IMR-90 (cell line): ENCODE measurements at regions not wholly inside any gene's neighbourhood (a gene's known extent, or its start where the extent isn't known, plus 50 kb on each side); places are given as distances from the start of the nearest gene placed in this dataset.

Source experiments
- ATAC-seq: fragments of 200-7000 bp; cut with Tn5 transposase; 2 replicates; pipeline ENCODE4 v1.9.1; 2020; ENCODE audit warnings: low read depth, mild to moderate bottlenecking, moderate library complexity
- BruUV-seq: library from RNA; stranded (reverse); fragments of 400-500 nt; replicated peaks from 2 replicates; lab custom pipeline; 2021; lab: Mats Ljungman, UMichigan
- CTCF ChIA-PET: fragments of 300-600 bp; formaldehyde crosslinking; extraction: SDS; loops from one replicate; lab custom pipeline; 2021; ENCODE audit warnings: antibody characterized with exemption; lab: Yijun Ruan, JAX
- POLR2A ChIA-PET: fragments of 300-600 bp; sonication (Branson Sonifier 250); formaldehyde crosslinking; loops from one replicate; lab custom pipeline; 2022; ENCODE audit warnings: antibody characterized with exemption; ENCODE audit not compliant: unreplicated experiment; lab: Charles Lee
- DNase-seq: peaks from one replicate; pipeline ENCODE4 v3.0.0; 2013
- H2AFZ ChIP-seq: replicated peaks from 2 replicates; pipeline ENCODE3; 2013; ENCODE audit warnings: low read length, mild to moderate bottlenecking; ENCODE audit not compliant: poor library complexity
- H2AK5ac ChIP-seq: 2 replicates; pipeline ENCODE4 v1.6.1; 2013; ENCODE audit warnings: low read depth, low read length, inconsistent platforms
- H2AK9ac ChIP-seq: replicated peaks from 2 replicates; pipeline ENCODE3; 2013; ENCODE audit warnings: mild to moderate bottlenecking, low read depth, low read length, moderate library complexity; ENCODE audit not compliant: poor library complexity
- H2BK120ac ChIP-seq: 2 replicates; pipeline ENCODE4 v1.6.1; 2013; ENCODE audit warnings: low read depth, low read length, inconsistent platforms
- H2BK15ac ChIP-seq: 3 replicates; pipeline ENCODE4 v1.6.1; 2013; ENCODE audit warnings: low read depth, low read length, inconsistent platforms
- H2BK20ac ChIP-seq: 2 replicates; pipeline ENCODE4 v1.6.1; 2013; ENCODE audit warnings: low read depth, mild to moderate bottlenecking, inconsistent platforms, low read length, moderate library complexity
- H2BK5ac ChIP-seq: 2 replicates; pipeline ENCODE4 v1.6.1; 2013; ENCODE audit warnings: mild to moderate bottlenecking, low read depth, low read length, inconsistent platforms; ENCODE audit not compliant: poor library complexity, severe bottlenecking
- H3K14ac ChIP-seq: replicated peaks from 2 replicates; pipeline ENCODE4 v1.6.1; 2013; ENCODE audit warnings: low read depth, low read length, inconsistent platforms
- H3K18ac ChIP-seq: 2 replicates; pipeline ENCODE4 v1.6.1; 2013; ENCODE audit warnings: low read depth, low read length, control low read depth
- H3K23ac ChIP-seq: 2 replicates; pipeline ENCODE4 v1.6.1; 2013; ENCODE audit warnings: low read depth, low read length, inconsistent platforms
- H3K27ac ChIP-seq: 2 replicates; pipeline ENCODE4 v1.5.1; 2013; ENCODE audit warnings: mild to moderate bottlenecking, control low read depth, low read length; ENCODE audit not compliant: insufficient read depth
- H3K27me3 ChIP-seq: 2 replicates; pipeline ENCODE4 v1.6.1; 2013; ENCODE audit warnings: low read length; ENCODE audit not compliant: control insufficient read depth, insufficient read depth
- H3K36me3 ChIP-seq: 2 replicates; pipeline ENCODE4 v1.6.1; 2013; ENCODE audit warnings: low read length, mixed read lengths; ENCODE audit not compliant: control insufficient read depth, insufficient read depth
- H3K4ac ChIP-seq: 2 replicates; pipeline ENCODE4 v1.6.1; 2013; ENCODE audit warnings: low read depth, low read length, inconsistent platforms
- H3K4me1 ChIP-seq: 2 replicates; pipeline ENCODE4 v1.6.1; 2013; ENCODE audit warnings: low read length, mixed read lengths; ENCODE audit not compliant: control insufficient read depth, insufficient read depth
- H3K4me2 ChIP-seq: 2 replicates; pipeline ENCODE4 v1.6.1; 2013; ENCODE audit warnings: low read depth, mild to moderate bottlenecking, control low read depth, low read length, moderate library complexity
- H3K4me3 ChIP-seq: 2 replicates; pipeline ENCODE4 v1.5.1; 2013; ENCODE audit warnings: low read depth, mild to moderate bottlenecking, control low read depth, low read length, moderate library complexity; ENCODE audit not compliant: insufficient read depth
- H3K56ac ChIP-seq: 2 replicates; pipeline ENCODE4 v1.6.1; 2013; ENCODE audit warnings: low read length, inconsistent platforms; ENCODE audit not compliant: insufficient read depth; ENCODE audit errors: extremely low read depth
- H3K79me1 ChIP-seq, 2 experiments: 2 replicates each; pipeline ENCODE4 v1.6.1; 2013; ENCODE audit warnings: low read length in 2 of 2, inconsistent platforms in 1 of 2, low read depth in 1 of 2
- H3K9ac ChIP-seq: 2 replicates; pipeline ENCODE4 v1.6.1; 2013; ENCODE audit warnings: low read depth, low read length, control low read depth
- H3K9me1 ChIP-seq: 2 replicates; pipeline ENCODE4 v1.6.1; 2013; ENCODE audit warnings: low read length, inconsistent platforms; ENCODE audit not compliant: insufficient read depth
- H3K9me3 ChIP-seq: 2 replicates; pipeline ENCODE4 v1.6.1; 2013; ENCODE audit warnings: low read length; ENCODE audit not compliant: control insufficient read depth, insufficient read depth
- H4K20me1 ChIP-seq: 2 replicates; pipeline ENCODE4 v1.6.1; 2013; ENCODE audit warnings: low read length, inconsistent platforms; ENCODE audit not compliant: insufficient read depth
- H4K5ac ChIP-seq: 2 replicates; pipeline ENCODE4 v1.6.1; 2013; ENCODE audit warnings: mild to moderate bottlenecking, low read depth, low read length, control low read depth
- H4K8ac ChIP-seq, 2 experiments: 2 replicates each; pipeline ENCODE4 v1.6.1; 2013; ENCODE audit warnings: low read depth in 2 of 2, low read length in 2 of 2, control low read depth in 1 of 2, inconsistent platforms in 1 of 2
- H4K91ac ChIP-seq: 2 replicates; pipeline ENCODE4 v1.6.1; 2013; ENCODE audit warnings: low read depth, low read length, inconsistent platforms; ENCODE audit not compliant: insufficient read depth
- MXI1 ChIP-seq: IDR thresholded peaks from 2 replicates; pipeline ENCODE4 v1.6.1; 2012; ENCODE audit warnings: low read depth, mild to moderate bottlenecking, low read length, moderate library complexity, borderline replicate concordance
- WGBS, 2 experiments: methylation state at CpG; one replicate each; pipeline versions ENCODE4 v1.1.5 to v1.1.7; 2013; ENCODE audit warnings: missing lambda C conversion rate in 2 of 2; ENCODE audit not compliant: insufficient read length in 1 of 2; ENCODE audit errors: extremely low coverage in 2 of 2; 5-methylcytosine and 5-hydroxymethylcytosine counted together
- dilution Hi-C: fragments of 300-500 bp; cut with HindIII; formaldehyde crosslinking; loops from one replicate; pipeline ENCODE4 v1.14.3; 2018; ENCODE audit warnings: low sequenced_read_pairs; ENCODE audit not compliant: unreplicated experiment
- in situ Hi-C: fragments of 300-500 bp; cut with MboI; formaldehyde crosslinking; loops from 3 replicates; pipeline ENCODE4 v1.14.3; 2019; ENCODE audit warnings: low sequenced_read_pairs, inconsistent platforms, mixed read lengths
- intact Hi-C: fragments of 100-400 bp; cut with micrococcal nuclease; formaldehyde crosslinking; loops from 2 replicates; pipeline ENCODE4 v1.10.0; 2022
- TF ChIP-seq, protein P1 (sequence below): conservative IDR thresholded peaks from 2 replicates; pipeline ENCODE4 v1.5.1; 2012; ENCODE audit warnings: mild to moderate bottlenecking, low read depth, low read length, improper control_type of control experiment

DNA sequence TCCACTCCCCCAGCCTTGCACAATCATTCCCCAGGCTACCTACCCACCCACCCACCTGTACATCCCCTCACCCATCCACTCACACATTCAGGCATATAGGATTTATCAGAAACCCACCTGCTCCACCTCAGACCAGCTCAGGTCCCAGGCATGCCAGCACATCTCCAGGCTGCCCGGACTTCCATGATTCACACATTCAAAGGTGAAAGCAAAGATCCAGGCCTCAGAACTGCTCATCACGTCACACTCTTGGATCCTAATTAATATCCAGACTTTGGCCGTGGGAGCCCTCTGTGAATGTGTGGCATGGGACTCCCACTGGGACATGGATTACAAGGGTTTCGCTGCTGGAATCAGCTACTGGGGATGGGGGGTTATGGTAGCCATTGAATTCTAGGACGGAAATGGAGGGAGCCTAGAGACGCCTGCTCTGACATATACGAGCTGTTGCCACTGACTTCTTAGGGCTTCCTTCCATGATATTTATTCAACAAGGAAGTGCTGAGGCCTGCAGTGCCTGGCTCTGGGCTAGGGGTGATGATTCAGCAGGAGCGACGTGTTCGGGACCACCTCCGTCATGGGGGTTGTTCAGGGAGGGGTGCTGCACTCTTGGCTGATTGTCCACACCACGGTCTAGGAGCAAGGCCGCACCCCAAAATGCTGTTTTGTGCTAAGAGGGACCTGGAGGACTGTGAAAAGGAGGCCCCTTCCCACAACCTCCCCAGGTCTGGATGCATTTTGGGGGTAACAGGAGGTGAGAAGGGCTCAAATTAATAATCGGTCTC is 56.9 kb upstream of the ADRA2C start:
- intact Hi-C loops: no loop called here
- Histone ChIP-seq H3K4ac (no peak overlapping the region), H3K27ac (no peak overlapping the region), H3K9me3 (no peaks in the 10 kb centered on the region), H3K79me1 (no peaks in the 10 kb centered on the region), H2AK9ac (no peak overlapping the region), H3K23ac (no peak overlapping the region), H2BK5ac (no peak overlapping the region), H2BK15ac (no peak overlapping the region), H4K20me1 (no peaks in the 10 kb centered on the region; the same call in 1 of the 2 replicates), H3K4me3 (no peak overlapping the region), H2BK20ac (no peak overlapping the region), H3K18ac (no peak overlapping the region), H3K9ac (no peak overlapping the region), H2BK120ac (no peak overlapping the region), H2AFZ (peak overlapping the region; percentile 11), H3K9me1 (peaks cover 2% of the 10 kb centered on the region; the same call in 1 of the 2 replicates), H3K36me3 (no peaks in the 10 kb centered on the region), H3K27me3 (peaks cover 30% of the 10 kb centered on the region), H4K91ac (no peak overlapping the region), H4K8ac (no peak overlapping the region), H3K4me1 (no peaks in the 10 kb centered on the region), H3K4me2 (no peak overlapping the region), H3K56ac (no peak overlapping the region), H4K5ac (no peak overlapping the region), H2AK5ac (no peak overlapping the region), H3K14ac (no peak overlapping the region)
- in situ Hi-C loops: no loop called here
- BruUV-seq: no TSS peak
- DNase-seq: no peak
- dilution Hi-C loops: no loop called here
- ATAC-seq: no peak
- 95% methylated on average over 4 of the region's 14 CpGs; no CpG with 5 or more reads in 1 of the 2 experiments for WGBS, 2 experiments
- TF ChIP-seq MXI1: no peak
- TF ChIP-seq, protein P1, sequence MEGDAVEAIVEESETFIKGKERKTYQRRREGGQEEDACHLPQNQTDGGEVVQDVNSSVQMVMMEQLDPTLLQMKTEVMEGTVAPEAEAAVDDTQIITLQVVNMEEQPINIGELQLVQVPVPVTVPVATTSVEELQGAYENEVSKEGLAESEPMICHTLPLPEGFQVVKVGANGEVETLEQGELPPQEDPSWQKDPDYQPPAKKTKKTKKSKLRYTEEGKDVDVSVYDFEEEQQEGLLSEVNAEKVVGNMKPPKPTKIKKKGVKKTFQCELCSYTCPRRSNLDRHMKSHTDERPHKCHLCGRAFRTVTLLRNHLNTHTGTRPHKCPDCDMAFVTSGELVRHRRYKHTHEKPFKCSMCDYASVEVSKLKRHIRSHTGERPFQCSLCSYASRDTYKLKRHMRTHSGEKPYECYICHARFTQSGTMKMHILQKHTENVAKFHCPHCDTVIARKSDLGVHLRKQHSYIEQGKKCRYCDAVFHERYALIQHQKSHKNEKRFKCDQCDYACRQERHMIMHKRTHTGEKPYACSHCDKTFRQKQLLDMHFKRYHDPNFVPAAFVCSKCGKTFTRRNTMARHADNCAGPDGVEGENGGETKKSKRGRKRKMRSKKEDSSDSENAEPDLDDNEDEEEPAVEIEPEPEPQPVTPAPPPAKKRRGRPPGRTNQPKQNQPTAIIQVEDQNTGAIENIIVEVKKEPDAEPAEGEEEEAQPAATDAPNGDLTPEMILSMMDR: no peak
- CTCF ChIA-PET: no interaction called here
- POLR2A ChIA-PET: no interaction called here
